Body of pancreas (tissue), 4 donors: ENCODE measurements at regions not wholly inside any gene's neighbourhood (a gene's known extent, or its start where the extent isn't known, plus 50 kb on each side); places are given as distances from the start of the nearest gene placed in this dataset.

Source experiments
- CTCF ChIP-seq, 7 experiments: fragments of 450-650 bp in 4 of 7; fragments of 200-600 bp in 3 of 7; sonication (generic) in 3 of 7; IDR thresholded peaks; one replicate each; pipeline ENCODE4 v1.5.1; 2016 to 2019; ENCODE audit warnings: antibody characterized with exemption in 7 of 7
- POLR2A ChIP-seq, 3 donors: fragments of 450-650 bp; IDR thresholded peaks; one replicate each; pipeline ENCODE4 v1.6.1; 2016; ENCODE audit warnings: antibody characterized with exemption in 3 of 3, mild to moderate bottlenecking in 2 of 3

- TF ChIP-seq CTCF (IDR thresholded peaks at IDR 0.05) (no peak), POLR2A (IDR thresholded peaks at IDR 0.05) (no peak)
These were observed 906.6 kb upstream of the KLHL29 start for GRCh38 chr2:22478329-22478728.
